PC-3 (cell line): ENCODE measurements at regions not wholly inside any gene's neighbourhood (a gene's known extent, or its start where the extent isn't known, plus 50 kb on each side); places are given as distances from the start of the nearest gene placed in this dataset.

Source experiments
- ATAC-seq: fragments of 200-7000 bp; cut with Tn5 transposase; 2 replicates; pipeline ENCODE4 v1.9.1; 2020; ENCODE audit warnings: mild to moderate bottlenecking, moderate library complexity
- BruUV-seq: library from RNA; stranded (reverse); fragments of 400-500 nt; replicated peaks from 2 replicates; lab custom pipeline; 2021; lab: Mats Ljungman, UMichigan
- CTCF ChIA-PET: fragments of 300-600 bp; sonication (Branson Sonifier 250); formaldehyde crosslinking; loops from one replicate; lab custom pipeline; 2022; ENCODE audit warnings: antibody characterized with exemption; lab: Charles Lee
- POLR2A ChIA-PET: fragments of 300-600 bp; sonication (Branson Sonifier 250); formaldehyde crosslinking; loops from one replicate; lab custom pipeline; 2022; ENCODE audit warnings: antibody characterized with exemption; ENCODE audit not compliant: unreplicated experiment; lab: Charles Lee
- DNase-seq: peaks from one replicate; pipeline ENCODE4 v3.0.0-alpha.2; 2015
- H2AFZ ChIP-seq: fragments of 300-600 bp; sonication (generic); 2 replicates; pipeline ENCODE4 v1.6.0; 2016; ENCODE audit warnings: antibody characterized with exemption, low read length
- H3F3A ChIP-seq: fragments of 300-600 bp; sonication (generic); one replicate; pipeline ENCODE4 v1.6.0; 2017; ENCODE audit warnings: antibody characterized with exemption, low read length, control low read depth, mild to moderate bottlenecking; ENCODE audit not compliant: unreplicated experiment
- H3K27ac ChIP-seq: fragments of 300-600 bp; sonication (generic); 2 replicates; pipeline ENCODE4 v1.5.1; 2016; ENCODE audit warnings: mild to moderate bottlenecking, low read length
- H3K27me3 ChIP-seq: fragments of 300-600 bp; sonication (generic); 2 replicates; pipeline ENCODE4 v1.6.1; 2016; ENCODE audit warnings: low read length, mixed read lengths
- H3K36me3 ChIP-seq: fragments of 300-600 bp; sonication (generic); 2 replicates; pipeline ENCODE4 v1.6.1; 2016; ENCODE audit warnings: low read depth, mixed run types, low read length, mixed read lengths
- H3K4me1 ChIP-seq: fragments of 300-600 bp; sonication (generic); 2 replicates; pipeline ENCODE4 v1.5.1; 2016; ENCODE audit warnings: low read length; ENCODE audit not compliant: insufficient read depth
- H3K4me2 ChIP-seq: fragments of 300-600 bp; sonication (generic); 2 replicates; pipeline ENCODE4 v1.6.0; 2016; ENCODE audit warnings: low read length
- H3K4me3 ChIP-seq: fragments of 300-600 bp; sonication (generic); 2 replicates; pipeline ENCODE4 v1.5.1; 2016; ENCODE audit warnings: mild to moderate bottlenecking, low read length, mixed read lengths
- H3K79me2 ChIP-seq: fragments of 300-600 bp; sonication (generic); 2 replicates; pipeline ENCODE4 v1.6.1; 2017; ENCODE audit warnings: low read length, mixed read lengths
- H3K9ac ChIP-seq: fragments of 300-600 bp; sonication (generic); 2 replicates; pipeline ENCODE4 v1.6.0; 2016; ENCODE audit warnings: mild to moderate bottlenecking, low read length
- H3K9me2 ChIP-seq: fragments of 300-600 bp; sonication (generic); replicated peaks from 2 replicates; pipeline ENCODE4 v1.6.1; 2016; ENCODE audit warnings: mixed run types, low read length, mixed read lengths
- H3K9me3 ChIP-seq: fragments of 300-600 bp; sonication (generic); 2 replicates; pipeline ENCODE4 v1.6.1; 2016; ENCODE audit warnings: low read length, mixed read lengths
- H4K20me1 ChIP-seq: fragments of 300-600 bp; sonication (generic); 2 replicates; pipeline ENCODE4 v1.6.1; 2016; ENCODE audit warnings: low read length, mixed read lengths
- CTCF ChIP-seq: fragments of 300-600 bp; sonication (generic); conservative IDR thresholded peaks from 2 replicates; pipeline ENCODE4 v1.5.1; 2017; ENCODE audit warnings: antibody characterized with exemption, low read depth, mild to moderate bottlenecking, low read length
- EZH2 ChIP-seq: fragments of 300-600 bp; sonication (generic); IDR thresholded peaks from one replicate; pipeline ENCODE4 v1.6.1; 2017; ENCODE audit warnings: antibody characterized with exemption, mild to moderate bottlenecking, low read length; ENCODE audit not compliant: unreplicated experiment
- EZH2phosphoT487 ChIP-seq: fragments of 300-600 bp; sonication (generic); IDR thresholded peaks from 2 replicates; pipeline ENCODE4 v1.6.1; 2018; ENCODE audit warnings: mild to moderate bottlenecking, antibody characterized with exemption, low read length, borderline replicate concordance
- intact Hi-C: fragments of 100-400 bp; cut with micrococcal nuclease; formaldehyde crosslinking; loops from 2 replicates; pipeline ENCODE4 v1.9.0; 2023

DNA sequence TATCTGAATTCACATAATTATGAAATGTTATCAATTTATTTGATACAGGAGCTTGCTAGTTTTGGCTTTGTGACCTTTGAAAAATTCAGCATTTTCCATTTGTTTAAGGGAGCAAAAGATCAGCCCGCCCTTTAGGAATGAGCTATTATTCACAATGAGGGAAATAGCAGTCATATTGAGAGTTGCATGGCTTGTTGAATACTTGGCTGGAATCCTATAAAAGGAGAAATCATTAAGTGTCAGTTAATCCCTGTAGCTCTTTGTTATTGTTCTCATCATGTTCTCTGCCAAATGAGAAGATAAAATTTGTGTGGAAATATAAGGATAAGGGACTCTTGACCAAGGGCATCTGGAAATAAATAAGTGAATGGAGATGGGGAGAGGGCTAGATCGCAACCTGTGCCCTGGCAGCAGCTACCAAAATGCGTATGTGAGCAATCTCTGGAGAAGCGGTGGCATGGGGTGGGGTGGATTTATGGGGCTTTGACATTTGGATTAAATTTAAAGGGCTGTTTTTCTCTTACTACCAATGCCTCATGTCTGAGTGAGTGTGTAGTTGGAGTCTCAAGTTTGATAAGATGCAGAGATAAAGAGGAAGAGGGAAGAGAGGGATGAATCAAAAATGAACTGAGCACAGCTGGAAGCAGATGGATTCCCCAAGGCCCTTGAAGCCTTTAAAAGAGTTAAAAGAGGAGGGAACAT is 237.6 kb downstream of the NNT start:
- no peaks in the 10 kb centered on the region for H3K9me3 ChIP-seq
- intact Hi-C loops, result no loop called here
- POLR2A ChIA-PET, result no interaction called here
- ATAC-seq (no peak), DNase-seq (no peak)
- H3K27me3 ChIP-seq, result 0 out of 2 replicates have a peak, but pooled peaks cover 10% of the 10 kb centered on the region
- no peaks in the 10 kb centered on the region for H4K20me1 ChIP-seq
- BruUV-seq, result no TSS peak
- CTCF ChIA-PET, result no interaction called here
- H3K4me1 ChIP-seq, result no peaks in the 10 kb centered on the region
- no peaks in the 10 kb centered on the region for H3K79me2 ChIP-seq
- H3K36me3 ChIP-seq, result no peaks in the 10 kb centered on the region
- H3K4me2 ChIP-seq, result no peak overlapping the region
- no peak overlapping the region for H2AFZ ChIP-seq
- H3F3A ChIP-seq, result no peaks in the 10 kb centered on the region
- TF ChIP-seq CTCF, result no peak
- no peak overlapping the region for H3K4me3 ChIP-seq
- H3K9me2 ChIP-seq, result no peaks in the 10 kb centered on the region
- no peak overlapping the region for H3K27ac ChIP-seq
- no peak overlapping the region for H3K9ac ChIP-seq

- POLR2A ChIA-PET, result no interaction called here
- Histone ChIP-seq H3K79me2 (no peaks in the 10 kb centered on the region), H3K36me3 (no peaks in the 10 kb centered on the region), H3K27ac (no peak overlapping the region), H4K20me1 (no peaks in the 10 kb centered on the region), H3K4me2 (no peak overlapping the region), H3K27me3 (peaks cover 19% of the 10 kb centered on the region), H3K4me3 (no peak overlapping the region), H3K9ac (no peak overlapping the region), H3F3A (no peaks in the 10 kb centered on the region), H3K9me2 (no peaks in the 10 kb centered on the region), H2AFZ (no peak overlapping the region), H3K4me1 (no peaks in the 10 kb centered on the region), H3K9me3 (no peaks in the 10 kb centered on the region)
- CTCF ChIA-PET, result no interaction called here
- ATAC-seq, result no peak
- no TSS peak for BruUV-seq
- DNase-seq, result peak; percentile 12
- intact Hi-C loops, result no loop called here
- TF ChIP-seq EZH2, result no peak
- TF ChIP-seq EZH2phosphoT487, result no peak
- TF ChIP-seq CTCF, result no peak
These were observed 236.2 kb downstream of the NNT start for GRCh38 chr5:43839218-43839617.

DNA sequence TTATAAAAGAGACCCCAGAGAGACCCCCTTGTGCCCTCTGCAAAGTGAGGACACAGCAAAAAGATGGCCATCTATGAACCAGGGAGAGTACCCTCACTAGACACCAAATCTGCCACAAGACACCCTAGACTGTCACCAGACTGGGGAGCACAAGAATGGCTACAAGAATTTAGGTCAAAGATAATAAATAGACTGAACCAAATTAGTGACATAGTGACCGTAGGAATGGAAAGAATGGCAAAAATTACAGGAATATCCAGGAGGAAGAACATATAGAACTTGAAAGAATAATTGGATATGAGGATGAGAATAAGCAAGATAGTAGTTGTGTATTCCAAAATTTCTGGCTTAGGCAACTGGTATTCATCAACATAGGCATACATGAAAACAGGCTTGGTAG is 235.0 kb downstream of the NNT start:
- DNase-seq, result no peak
- Histone ChIP-seq H3K4me1 (no peaks in the 10 kb centered on the region), H3K27me3 (peaks cover 19% of the 10 kb centered on the region), H3K9me2 (no peaks in the 10 kb centered on the region), H3K4me3 (no peak overlapping the region), H3F3A (no peaks in the 10 kb centered on the region), H2AFZ (no peak overlapping the region), H3K36me3 (no peaks in the 10 kb centered on the region), H3K9ac (no peak overlapping the region), H4K20me1 (no peaks in the 10 kb centered on the region), H3K9me3 (no peaks in the 10 kb centered on the region), H3K4me2 (no peak overlapping the region), H3K79me2 (no peaks in the 10 kb centered on the region), H3K27ac (no peak overlapping the region)
- no TSS peak for BruUV-seq
- intact Hi-C loops, result no loop called here
- no peak for ATAC-seq
- TF ChIP-seq CTCF (no peak), EZH2 (no peak), EZH2phosphoT487 (no peak)
- CTCF ChIA-PET, result no interaction called here
- POLR2A ChIA-PET, result no interaction called here
